ENCODE measurements at regions not wholly inside any gene's neighbourhood (a gene's known extent, or its start where the extent isn't known, plus 50 kb on each side); places are given as distances from the start of the nearest gene placed in this dataset.

DNA sequence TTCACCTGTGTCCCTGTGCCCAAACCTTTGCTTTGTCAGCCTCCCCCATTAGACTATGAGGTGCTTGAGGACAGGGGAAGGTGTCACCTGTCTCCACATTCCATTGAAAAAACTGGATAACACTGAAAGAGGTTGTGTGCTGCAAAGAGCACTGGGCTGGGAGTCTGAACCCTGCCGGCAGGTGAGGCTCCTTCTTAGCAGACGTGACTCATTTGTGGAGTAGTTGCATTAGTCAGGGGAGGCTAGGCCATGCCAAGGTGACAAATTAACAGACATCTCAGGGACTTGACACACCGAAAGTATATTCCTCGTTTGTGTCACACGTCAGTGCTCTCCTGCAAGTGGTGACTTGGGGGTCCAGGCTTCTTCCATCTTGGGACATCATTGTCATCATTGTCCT is 95.9 kb upstream of the STX18 start:
- DNase-seq (ENCODE audit: low read depth in 2 of 2), result no peak

DNA sequence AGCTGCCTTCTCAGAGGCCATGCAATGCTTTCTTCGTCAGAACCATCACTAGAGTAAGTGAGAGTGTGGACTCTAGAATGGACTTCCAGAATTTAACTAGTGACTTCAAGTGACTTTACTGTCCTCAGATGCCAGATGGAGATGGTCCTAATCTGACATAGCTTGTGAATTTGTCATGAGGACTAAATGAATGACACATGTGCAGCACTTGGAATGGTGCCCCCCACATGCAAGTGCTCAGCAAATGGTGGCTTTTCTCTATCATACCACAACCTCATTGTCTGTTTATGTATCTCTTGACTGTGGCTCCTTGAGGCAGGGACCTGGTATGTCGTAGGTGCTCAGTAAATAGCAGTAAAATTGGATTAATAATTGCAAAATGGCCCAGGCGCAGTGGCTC is 91.6 kb upstream of the STX18 start:
- no peak for DNase-seq (ENCODE audit: low read depth in 2 of 2)

DNA sequence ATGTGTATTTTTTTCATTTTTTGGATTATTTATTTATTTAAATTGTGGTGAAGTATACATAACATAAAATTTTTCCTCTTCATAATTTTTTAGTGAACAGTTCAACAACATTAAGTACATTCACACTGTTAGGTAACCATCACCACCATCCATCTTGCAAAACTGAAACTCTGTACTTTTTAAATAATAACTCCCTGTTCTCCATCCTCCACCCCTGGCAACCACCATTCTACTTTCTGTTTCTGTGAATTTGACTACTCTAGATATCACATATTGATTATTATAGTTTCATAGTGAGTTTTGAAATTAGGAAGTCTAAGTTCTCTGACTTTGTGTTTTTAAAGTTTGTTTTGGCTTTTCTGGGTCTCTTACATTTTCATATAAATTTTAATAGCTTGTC is 89.3 kb upstream of the STX18 start:
- no peak for DNase-seq (ENCODE audit: low read depth in 2 of 2)

GRCh38 chr4:4627906-4628305 is 86.1 kb upstream of the STX18 start:
- no peak for DNase-seq (ENCODE audit: low read depth in 2 of 2)

DNA sequence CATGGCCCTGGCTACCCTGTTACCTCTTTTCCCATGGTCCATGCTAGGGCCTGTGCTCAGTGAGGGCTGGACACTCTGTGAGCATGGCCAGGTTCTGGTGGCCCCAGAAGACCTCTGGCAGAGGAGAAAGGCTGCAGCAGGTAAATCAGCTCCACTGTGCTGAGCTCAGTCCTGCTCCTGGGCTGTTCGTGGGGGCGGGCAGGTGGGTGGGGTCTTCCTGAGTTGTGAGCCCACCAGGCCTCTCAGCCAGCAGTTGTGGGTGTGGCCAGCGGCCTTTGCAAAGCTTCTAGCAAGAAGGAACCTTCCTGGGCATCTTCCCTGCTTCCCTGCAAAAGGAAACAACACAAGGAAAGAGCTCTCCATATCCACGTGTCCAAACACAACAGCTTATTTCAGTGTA is 85.3 kb upstream of the STX18 start:
- DNase-seq (ENCODE audit: low read depth in 2 of 2), result no peak

DNA sequence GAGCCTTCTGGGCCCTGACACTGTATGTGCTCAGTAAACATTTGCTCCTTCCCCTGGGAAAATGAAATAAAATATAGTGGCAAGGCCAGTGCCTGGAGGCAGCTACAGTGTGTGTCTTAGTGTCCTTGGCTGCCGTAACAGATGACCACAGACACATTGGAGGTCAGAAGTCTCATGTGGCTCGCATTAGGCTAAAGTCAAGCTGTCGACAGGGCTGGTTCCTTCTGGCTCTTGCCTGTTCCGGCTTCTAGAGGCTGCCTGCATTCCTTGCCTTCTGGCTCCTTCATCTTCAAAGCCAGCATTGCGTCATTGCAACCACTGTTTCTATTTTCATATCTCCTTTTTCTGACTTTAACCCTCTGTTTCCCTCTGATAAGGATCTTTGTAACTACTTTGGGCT is 83.6 kb upstream of the STX18 start:
- no peak for DNase-seq (ENCODE audit: low read depth in 2 of 2)

DNA sequence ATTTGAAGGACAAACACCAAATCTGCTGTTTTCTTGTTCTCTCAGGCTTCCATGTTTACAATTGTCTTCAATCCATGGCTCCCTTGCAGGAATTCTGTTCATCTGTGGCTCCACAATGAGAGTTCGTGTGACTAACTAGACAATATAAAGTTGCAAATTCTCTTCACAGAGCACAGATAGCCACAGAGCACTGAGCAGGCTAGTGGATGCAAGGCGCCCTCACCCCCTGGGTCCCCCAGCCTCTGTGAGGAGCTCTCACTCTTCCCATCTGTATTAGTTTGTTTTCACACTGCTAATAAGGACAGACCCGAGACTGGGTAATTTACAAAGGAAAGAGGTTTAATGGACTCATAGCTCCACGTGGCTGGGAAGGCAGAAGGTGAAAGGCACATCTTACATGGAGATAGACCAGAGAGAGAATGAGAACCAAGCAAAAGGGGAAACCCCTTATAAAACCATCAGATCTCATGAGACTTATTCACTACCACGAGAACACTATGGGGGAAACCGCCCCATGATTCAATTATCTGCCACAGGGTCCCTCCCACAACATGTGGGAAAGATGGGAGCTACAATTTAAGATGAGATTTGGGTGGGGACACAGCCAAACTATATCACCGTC is 82.5 kb upstream of the STX18 start:
- DNase-seq (ENCODE audit: low read depth in 2 of 2), result no peak

DNA sequence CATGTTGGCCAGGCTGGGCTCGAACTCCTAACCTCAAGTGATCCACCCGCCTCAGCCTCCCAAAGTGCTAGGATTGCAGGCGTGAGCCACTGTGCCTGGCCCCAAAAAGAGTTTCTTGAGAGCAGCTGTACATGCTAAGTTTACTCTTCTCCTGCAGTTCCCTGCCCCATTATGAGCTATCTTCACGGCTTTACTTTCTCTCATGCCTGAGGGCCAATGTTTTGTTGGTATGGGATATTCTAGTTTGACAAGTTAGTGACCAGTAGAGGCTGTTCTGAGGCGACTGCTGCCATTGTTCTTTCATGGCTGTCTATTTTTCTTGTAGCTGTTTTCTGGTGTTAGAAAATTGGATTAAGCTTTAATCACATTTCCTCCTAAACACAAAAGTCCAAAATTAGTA is 78.0 kb upstream of the STX18 start:
- no peak for DNase-seq (ENCODE audit: low read depth in 2 of 2)

DNA sequence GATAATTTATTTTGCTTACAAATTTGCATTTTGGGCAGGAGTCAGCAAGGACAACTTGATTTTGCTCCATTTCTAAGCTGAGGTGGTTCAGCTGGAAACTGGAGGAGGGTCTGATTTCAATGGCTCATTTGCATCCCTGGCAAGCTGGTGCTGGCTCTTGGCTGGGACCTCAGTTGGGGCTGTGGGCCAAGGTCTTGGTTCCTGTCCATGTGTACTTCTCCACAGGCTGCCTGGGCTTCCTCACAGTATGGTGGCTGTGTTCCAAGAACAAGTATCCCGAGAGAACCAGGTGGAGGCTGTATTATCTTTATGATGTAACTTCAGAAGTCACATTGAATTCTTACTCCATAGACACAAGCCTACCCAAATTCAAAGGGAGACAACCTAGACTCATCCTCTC is 77.0 kb upstream of the STX18 start:
- DNase-seq (ENCODE audit: low read depth in 2 of 2), result no peak

DNA sequence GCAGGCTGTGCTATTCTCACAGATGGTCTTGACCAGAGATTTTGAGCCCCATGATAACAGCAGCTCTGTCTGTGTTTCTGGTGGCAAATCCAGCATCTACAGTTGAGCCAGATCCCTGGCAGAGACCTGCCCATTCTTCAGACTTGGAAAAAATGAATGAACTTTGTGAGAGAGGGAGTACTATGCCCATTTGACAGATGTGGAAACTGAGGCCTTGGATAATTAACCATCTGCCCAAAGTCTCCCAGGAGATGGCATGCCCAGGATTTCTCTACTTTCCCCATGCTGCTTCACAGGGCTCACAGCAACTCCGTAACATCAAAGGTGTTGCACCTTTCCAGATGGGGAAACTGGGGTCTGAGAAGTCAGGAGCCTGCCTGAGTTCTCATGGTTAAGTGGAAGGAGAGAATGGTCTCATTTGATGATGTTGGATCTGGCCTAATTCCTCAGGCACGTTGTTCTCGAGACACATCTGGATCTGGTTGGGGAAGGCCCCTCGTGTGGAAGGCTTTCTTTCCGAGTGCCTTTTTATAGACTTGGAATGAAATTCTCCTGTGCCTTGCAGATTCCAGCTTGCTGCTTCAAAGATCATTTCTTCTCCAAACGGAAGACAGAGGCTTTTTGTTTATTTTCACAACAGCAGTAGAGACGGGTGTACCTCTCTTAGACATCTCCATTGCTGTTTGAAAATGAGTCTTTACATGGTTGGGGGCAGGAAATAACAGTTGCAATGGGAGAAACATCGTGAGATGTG is 73.3 kb upstream of the STX18 start:
- no peak for DNase-seq (ENCODE audit: low read depth in 2 of 2)

- no peak for DNase-seq (ENCODE audit: low read depth in 2 of 2)
Observed at GRCh38 chr4:4613641-4614286, 71.9 kb upstream of the STX18 start.

DNA sequence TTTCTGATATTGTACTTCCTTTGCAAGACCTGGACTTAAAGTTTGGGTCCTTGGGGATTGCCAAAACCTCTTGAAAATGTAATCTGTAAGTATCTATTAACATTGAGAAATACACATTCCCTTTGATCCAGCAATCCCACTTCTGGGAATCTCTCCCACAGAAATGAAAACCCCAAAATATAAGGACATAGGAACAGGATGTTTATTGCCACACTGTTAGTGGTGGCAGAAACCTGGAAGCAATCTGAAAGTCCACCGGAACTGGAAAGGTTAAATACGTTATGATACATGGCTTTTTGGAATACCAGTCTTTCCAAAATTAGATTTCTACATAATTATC is 71.2 kb upstream of the STX18 start:
- DNase-seq (ENCODE audit: low read depth in 2 of 2), result no peak

DNA sequence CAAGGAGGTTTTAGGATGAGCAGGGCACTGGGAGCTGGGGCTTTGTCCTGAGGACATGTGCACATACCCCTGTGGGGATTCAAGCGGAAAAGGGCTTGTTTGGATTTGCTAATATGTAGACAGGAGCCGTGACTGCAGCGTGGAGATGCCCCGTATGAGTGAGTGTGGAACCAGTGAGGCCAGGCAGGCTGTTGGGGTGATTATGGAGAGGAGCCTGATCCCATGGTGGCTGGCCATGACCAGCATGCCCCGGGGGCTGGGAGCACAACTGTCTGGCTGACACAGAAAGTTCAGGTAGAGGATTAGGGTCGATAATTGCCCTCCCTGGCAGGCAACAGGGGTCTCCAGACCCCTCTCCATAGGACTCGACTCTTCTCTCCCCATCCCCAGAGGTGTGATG is 68.8 kb upstream of the STX18 start:
- no peak for DNase-seq (ENCODE audit: low read depth in 2 of 2)

- DNase-seq (ENCODE audit: low read depth in 2 of 2), result no peak
Observed at GRCh38 chr4:4609622-4610334, 67.9 kb upstream of the STX18 start.

- no peak for DNase-seq (ENCODE audit: low read depth in 2 of 2)
Observed at GRCh38 chr4:4608214-4608537, 66.3 kb upstream of the STX18 start.

DNA sequence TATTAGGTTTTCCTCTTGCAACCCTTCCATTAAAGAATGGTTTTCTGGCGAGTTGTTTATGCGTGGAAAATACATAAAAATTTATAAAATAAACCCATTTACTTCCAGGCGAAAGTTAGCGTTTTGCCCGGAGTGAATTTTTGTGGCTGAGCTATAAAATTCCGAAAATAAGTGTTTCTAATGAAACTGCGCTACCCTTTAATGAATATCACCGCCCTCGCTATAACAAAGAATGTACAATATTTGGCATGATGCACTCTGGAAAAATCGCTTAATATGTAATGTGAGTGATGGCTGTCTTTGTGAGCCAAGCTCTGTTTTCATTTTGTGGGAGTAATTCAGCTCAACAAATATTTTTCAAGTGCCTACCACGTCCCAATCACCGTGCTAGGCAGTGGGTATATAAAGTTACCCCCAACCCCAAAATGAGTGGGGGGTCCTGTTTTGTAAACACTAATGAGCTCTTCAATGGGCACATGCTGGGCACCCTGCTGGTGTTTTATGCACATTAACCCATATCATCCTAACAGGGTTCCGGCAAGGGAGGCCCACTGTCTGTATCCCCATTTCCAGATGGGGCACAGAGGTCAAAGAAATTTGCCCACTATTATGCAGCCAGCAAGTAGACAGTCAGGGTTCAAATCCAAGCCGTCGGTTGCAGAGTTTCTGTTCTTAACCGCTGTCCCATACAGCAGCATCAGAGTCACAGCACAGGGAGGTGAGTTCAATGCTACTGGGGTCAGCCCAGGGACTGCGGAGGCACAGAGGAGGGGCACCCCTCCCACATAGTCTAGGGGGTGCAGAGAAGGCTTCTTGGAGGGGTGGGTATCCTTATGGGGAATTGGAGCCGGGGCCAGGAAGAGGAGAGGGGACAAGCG is 65.7 kb upstream of the STX18 start:
- DNase-seq (ENCODE audit: low read depth in 2 of 2), result no peak

DNA sequence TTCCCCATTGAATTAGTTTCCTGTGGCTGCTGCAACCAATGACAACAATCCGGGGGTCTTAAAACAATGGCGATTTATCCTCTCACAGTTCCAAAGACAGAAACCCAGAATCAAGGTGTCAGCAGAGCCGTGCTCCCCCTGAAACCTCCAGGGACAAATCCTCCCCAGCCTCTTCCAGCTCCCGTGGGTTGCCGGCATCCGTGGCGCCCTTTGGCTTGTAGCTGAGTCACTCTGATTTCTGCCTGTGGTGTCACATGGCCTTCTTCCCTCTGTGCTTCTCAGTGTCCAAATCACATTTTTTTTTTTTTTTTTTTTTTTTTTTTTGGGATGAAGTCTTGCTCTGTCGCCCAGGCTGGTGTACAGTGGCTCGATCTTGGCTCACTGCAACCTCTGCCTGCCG is 64.5 kb upstream of the STX18 start:
- DNase-seq (ENCODE audit: low read depth in 2 of 2), result no peak

GRCh38 chr4:4605849-4606248 is 64.0 kb upstream of the STX18 start:
- no peak for DNase-seq (ENCODE audit: low read depth in 2 of 2)

DNA sequence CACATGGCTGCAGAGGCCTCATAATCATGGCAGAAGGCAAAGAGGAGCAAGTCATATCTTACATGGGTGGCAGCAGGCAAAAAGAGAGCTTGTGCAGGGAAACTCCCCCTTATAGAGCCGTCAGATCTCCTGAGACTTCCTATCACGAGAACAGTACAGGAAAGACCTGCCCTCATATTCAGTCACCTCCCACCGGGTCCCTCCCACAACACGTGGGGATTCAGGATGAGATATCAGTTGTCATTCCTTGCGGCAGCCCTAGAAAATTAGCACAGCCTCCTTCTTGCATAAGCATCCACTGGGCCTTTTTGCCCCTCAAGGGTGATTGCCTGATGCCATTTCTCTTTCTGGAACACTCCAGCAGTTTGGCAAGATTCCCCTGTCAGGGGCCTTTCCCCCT is 61.7 kb upstream of the STX18 start:
- DNase-seq (ENCODE audit: low read depth in 2 of 2), result no peak

DNA sequence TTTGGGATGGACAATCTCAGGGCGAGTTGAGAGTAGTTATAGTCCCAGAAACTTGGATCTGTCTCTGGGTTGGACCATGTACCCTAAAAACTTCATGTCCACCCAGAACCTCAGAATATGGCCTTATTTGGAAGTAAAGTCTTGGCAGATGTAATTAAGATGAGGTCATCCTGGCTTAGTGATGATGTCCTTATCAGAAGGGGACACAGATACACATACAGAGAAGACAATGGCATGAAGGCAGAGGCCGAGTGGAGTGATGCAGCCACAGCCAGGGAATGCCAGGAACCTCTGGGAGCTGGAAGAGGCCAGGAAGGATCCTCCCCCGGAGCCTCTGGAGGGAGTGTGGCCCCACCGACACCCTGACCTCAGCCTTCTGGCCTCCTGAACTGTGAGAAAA is 61.2 kb upstream of the STX18 start:
- no peak for DNase-seq (ENCODE audit: low read depth in 2 of 2)

- no peak for DNase-seq (ENCODE audit: low read depth in 2 of 2)
Observed at GRCh38 chr4:4602468-4602867, 60.6 kb upstream of the STX18 start.

- no peak for DNase-seq (ENCODE audit: low read depth in 2 of 2)
Observed at GRCh38 chr4:4601803-4602369, 60.0 kb upstream of the STX18 start.
